ENCODE measurements at regions not wholly inside any gene's neighbourhood (a gene's known extent, or its start where the extent isn't known, plus 50 kb on each side); places are given as distances from the start of the nearest gene placed in this dataset.

DNA sequence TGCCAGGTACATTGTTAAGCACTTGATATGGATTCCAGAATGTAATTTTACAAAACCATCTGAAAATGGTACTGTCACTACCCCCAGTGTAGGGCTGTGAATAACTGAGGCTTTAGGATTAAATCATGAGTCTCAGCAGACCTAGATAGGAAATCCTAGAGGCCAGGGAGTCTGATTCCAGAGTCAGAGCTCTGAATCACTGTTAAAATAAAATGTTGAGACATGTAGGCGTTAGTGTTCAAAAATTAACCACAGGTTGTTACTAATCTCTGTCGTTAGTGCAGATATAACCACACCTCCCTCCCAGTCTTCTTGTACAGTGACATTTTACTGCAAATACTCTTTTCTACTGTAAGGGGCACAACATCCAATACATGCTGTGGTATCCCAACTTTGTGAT, 1828.8 kb downstream of the MAT2B start:
- no peak for DNase-seq (ENCODE audit: low spot score)
- Histone ChIP-seq H3K4me3 (no peak overlapping the region), H3K27me3 (no peaks in the 10 kb centered on the region), H3K4me1 (no peaks in the 10 kb centered on the region), H3K36me3 (no peaks in the 10 kb centered on the region), H3K9me3 (no peaks in the 10 kb centered on the region), H3K27ac (no peak overlapping the region)
- TF ChIP-seq, protein P1, sequence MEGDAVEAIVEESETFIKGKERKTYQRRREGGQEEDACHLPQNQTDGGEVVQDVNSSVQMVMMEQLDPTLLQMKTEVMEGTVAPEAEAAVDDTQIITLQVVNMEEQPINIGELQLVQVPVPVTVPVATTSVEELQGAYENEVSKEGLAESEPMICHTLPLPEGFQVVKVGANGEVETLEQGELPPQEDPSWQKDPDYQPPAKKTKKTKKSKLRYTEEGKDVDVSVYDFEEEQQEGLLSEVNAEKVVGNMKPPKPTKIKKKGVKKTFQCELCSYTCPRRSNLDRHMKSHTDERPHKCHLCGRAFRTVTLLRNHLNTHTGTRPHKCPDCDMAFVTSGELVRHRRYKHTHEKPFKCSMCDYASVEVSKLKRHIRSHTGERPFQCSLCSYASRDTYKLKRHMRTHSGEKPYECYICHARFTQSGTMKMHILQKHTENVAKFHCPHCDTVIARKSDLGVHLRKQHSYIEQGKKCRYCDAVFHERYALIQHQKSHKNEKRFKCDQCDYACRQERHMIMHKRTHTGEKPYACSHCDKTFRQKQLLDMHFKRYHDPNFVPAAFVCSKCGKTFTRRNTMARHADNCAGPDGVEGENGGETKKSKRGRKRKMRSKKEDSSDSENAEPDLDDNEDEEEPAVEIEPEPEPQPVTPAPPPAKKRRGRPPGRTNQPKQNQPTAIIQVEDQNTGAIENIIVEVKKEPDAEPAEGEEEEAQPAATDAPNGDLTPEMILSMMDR (IDR thresholded peaks at IDR 0.05), result no peak

DNA sequence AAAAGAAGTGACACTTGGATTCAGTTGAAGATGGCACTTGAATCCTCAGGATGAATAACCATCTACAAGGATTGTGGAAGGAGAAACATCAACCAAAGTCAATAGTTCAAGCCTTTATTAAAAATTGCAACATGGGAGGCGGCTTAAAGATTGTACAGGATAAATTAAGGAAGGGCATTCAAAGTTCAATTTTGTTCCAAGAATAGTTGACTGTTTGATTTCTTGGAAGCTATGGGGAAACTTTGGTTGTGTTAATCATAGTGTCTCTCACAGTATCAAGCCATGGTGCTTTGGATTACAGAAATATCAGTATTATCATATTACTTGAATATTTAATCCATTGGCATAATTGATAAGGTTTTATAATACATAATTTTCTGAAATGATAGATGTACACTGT, 1844.3 kb downstream of the MAT2B start:
- no peak overlapping the region for H3K27ac ChIP-seq
- H3K4me3 ChIP-seq, result no peak overlapping the region
- H3K36me3 ChIP-seq, result no peaks in the 10 kb centered on the region
- no peaks in the 10 kb centered on the region for H3K4me1 ChIP-seq
- no peak for DNase-seq (ENCODE audit: low spot score)
- TF ChIP-seq, protein P1 (IDR thresholded peaks at IDR 0.05), result no peak
- H3K9me3 ChIP-seq, result no peaks in the 10 kb centered on the region
- H3K27me3 ChIP-seq, result no peaks in the 10 kb centered on the region

DNA sequence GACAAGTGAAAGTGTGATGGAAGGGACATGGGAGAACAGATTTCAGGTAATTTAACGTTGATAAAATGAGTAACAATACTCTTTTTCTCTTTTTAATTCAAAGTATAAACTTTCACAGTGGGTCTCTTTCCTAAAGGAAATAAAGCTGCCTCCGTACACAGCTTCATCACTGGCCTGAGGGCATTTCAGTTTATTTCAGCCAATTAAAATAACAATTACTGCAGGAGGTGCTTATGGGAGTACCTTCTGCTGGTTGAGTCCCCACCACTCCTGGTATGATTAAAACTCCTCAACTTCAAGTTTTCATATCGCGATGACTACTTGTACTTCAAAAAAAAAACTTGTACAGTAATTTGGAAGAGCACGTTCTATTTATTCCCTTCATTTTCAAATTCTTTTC, 1845.9 kb downstream of the MAT2B start:
- H3K36me3 ChIP-seq, result no peaks in the 10 kb centered on the region
- no peaks in the 10 kb centered on the region for H3K4me1 ChIP-seq
- no peak overlapping the region for H3K27ac ChIP-seq
- DNase-seq (ENCODE audit: low spot score), result no peak
- no peak overlapping the region for H3K4me3 ChIP-seq
- H3K9me3 ChIP-seq, result no peaks in the 10 kb centered on the region
- H3K27me3 ChIP-seq, result no peaks in the 10 kb centered on the region
- TF ChIP-seq, protein P1 (IDR thresholded peaks at IDR 0.05), result no peak

DNA sequence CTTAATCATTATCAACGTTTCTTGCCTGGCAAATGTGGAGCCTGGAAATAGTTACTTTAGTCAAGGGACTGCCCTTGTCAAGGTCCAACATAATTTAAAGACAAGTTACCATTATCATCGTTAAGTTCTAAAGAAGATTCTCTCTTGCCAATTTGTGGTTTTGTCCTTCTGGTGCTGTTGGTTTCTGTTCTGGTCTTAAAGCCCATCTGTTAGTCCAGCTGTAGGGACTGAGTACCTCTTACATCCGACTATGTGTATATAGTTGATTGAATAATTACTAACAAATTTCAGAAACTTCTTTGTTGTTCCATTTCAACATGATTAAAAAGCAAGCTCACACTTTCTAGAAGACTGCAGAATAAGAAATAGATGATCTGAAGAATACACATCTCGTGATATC, 1854.9 kb downstream of the MAT2B start:
- H3K27ac ChIP-seq, result no peak overlapping the region
- H3K36me3 ChIP-seq, result no peaks in the 10 kb centered on the region
- DNase-seq (ENCODE audit: low spot score), result no peak
- H3K4me3 ChIP-seq, result no peak overlapping the region
- H3K27me3 ChIP-seq, result no peaks in the 10 kb centered on the region
- no peaks in the 10 kb centered on the region for H3K4me1 ChIP-seq
- no peaks in the 10 kb centered on the region for H3K9me3 ChIP-seq
- TF ChIP-seq, protein P1 (IDR thresholded peaks at IDR 0.05), result no peak

DNA sequence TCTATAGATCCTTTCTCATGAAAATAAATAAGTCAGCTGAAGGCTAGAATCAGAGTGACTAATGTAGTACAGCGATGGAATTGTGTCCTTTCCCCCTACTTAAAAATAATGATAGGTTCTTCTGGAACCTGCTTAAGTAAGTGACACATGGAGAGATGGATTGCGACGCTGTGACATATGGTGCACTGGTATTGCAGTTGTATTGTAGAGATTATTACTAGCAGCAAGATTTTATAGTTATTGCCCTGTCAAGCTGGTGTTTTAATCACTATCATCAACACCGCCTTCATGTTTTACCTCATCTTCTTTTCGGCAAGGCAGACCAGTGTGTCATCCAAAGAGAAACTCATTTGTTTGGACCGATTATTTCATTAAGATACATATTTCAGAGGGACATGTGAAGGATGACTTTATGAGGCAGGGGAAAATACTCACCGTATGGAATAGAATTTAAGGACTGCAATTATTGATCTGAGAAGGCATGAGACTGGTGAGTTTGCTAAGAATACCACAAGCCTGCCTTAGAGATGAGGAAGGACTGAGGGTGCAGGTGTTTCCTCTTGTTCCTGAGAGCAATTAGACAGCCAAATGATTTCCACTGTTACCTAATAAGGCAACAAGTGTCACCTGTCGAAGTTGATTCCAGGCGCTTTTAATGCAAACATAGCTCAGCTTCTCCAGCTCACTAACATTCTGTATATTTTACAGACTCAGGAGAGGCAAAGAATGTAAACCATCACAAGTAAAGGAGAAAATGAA, 1855.5 kb downstream of the MAT2B start:
- Histone ChIP-seq H3K27ac (no peak overlapping the region), H3K27me3 (no peaks in the 10 kb centered on the region), H3K36me3 (no peaks in the 10 kb centered on the region), H3K4me3 (no peak overlapping the region), H3K4me1 (no peaks in the 10 kb centered on the region), H3K9me3 (no peaks in the 10 kb centered on the region)
- TF ChIP-seq, protein P1 (IDR thresholded peaks at IDR 0.05), result no peak
- no peak for DNase-seq (ENCODE audit: low spot score)

- no peak for DNase-seq (ENCODE audit: low spot score)
- TF ChIP-seq, protein P1 (IDR thresholded peaks at IDR 0.05), result no peak
- H3K4me3 ChIP-seq, result no peak overlapping the region
- no peak overlapping the region for H3K27ac ChIP-seq
- H3K4me1 ChIP-seq, result no peaks in the 10 kb centered on the region
- H3K9me3 ChIP-seq, result no peaks in the 10 kb centered on the region
- no peaks in the 10 kb centered on the region for H3K36me3 ChIP-seq
- H3K27me3 ChIP-seq, result no peaks in the 10 kb centered on the region
Measured at GRCh38 chr5:165370233-165370632, 1864.8 kb downstream of the MAT2B start.
